ENCODE measurements at regions not wholly inside any gene's neighbourhood (a gene's known extent, or its start where the extent isn't known, plus 50 kb on each side); places are given as distances from the start of the nearest gene placed in this dataset.

GRCh38 chr7:63008366-63008765 is 990.3 kb upstream of the ZNF722 start:
- no CpG with 5 or more reads among the region's 2 CpGs for WGBS

GRCh38 chr7:63009771-63010170 is 988.9 kb upstream of the ZNF722 start:
- no peak overlapping the region for H3K9ac ChIP-seq (ENCODE audit: low read length)
- no peaks in the 10 kb centered on the region for H3K79me1 ChIP-seq (replicated peaks; ENCODE audit: low read length, poor library complexity, severe bottlenecking)
- no peak overlapping the region for H3K18ac ChIP-seq (ENCODE audit: low read depth in 1 of 2, low read length in 2 of 2)
- no peak for DNase-seq
- H2AK5ac ChIP-seq (ENCODE audit: low read length, severe bottlenecking) = no peak overlapping the region
- no peak overlapping the region for H2BK15ac ChIP-seq (ENCODE audit: low read depth, poor library complexity, severe bottlenecking)
- no peaks in the 10 kb centered on the region for H3K4me1 ChIP-seq (ENCODE audit: control insufficient read depth, insufficient read depth, low read depth, low read length)
- H3K14ac ChIP-seq (ENCODE audit: low read length in 2 of 2) = no peak overlapping the region
- H3K9me3 ChIP-seq (ENCODE audit: control insufficient read depth, low read length) = peaks cover 36% of the 10 kb centered on the region
- no peak overlapping the region for H4K91ac ChIP-seq (ENCODE audit: low read length)
- H3K36me3 ChIP-seq (ENCODE audit: control insufficient read depth in 1 of 2, insufficient read depth in 2 of 2, low read depth in 1 of 2, low read length in 2 of 2) = no peaks in the 10 kb centered on the region
- no peak overlapping the region for H2AFZ ChIP-seq (ENCODE audit: low read depth, low read length)
- H3K23ac ChIP-seq (ENCODE audit: low read length in 2 of 2) = no peak overlapping the region
- H2BK5ac ChIP-seq (ENCODE audit: low read depth, low read length, poor library complexity, severe bottlenecking) = no peak overlapping the region
- H3K27me3 ChIP-seq (ENCODE audit: control insufficient read depth in 1 of 2, insufficient read depth in 1 of 2, low read length in 2 of 2) = no peaks in the 10 kb centered on the region
- H2BK12ac ChIP-seq (ENCODE audit: low read length in 2 of 2) = no peak overlapping the region
- WGBS = 77% methylated on average over 7 of the region's 7 CpGs
- H3K4me3 ChIP-seq (ENCODE audit: insufficient read depth in 1 of 2, low read depth in 1 of 2, low read length in 2 of 2) = no peak overlapping the region
- no peak overlapping the region for H4K8ac ChIP-seq (ENCODE audit: low read length)
- no peak overlapping the region for H3K4me2 ChIP-seq (ENCODE audit: low read length, poor library complexity, severe bottlenecking)
- H3K27ac ChIP-seq (ENCODE audit: low read length, poor library complexity, severe bottlenecking) = no peak overlapping the region
- no peak overlapping the region for H3K4ac ChIP-seq (ENCODE audit: low read depth in 1 of 2, low read length in 2 of 2)
- H2BK120ac ChIP-seq (ENCODE audit: low read depth, low read length) = no peak overlapping the region

More at GRCh38 chr7:63008366-63008765, 990.3 kb upstream of the ZNF722 start:
- H3K4me2 ChIP-seq (ENCODE audit: low read length, poor library complexity, severe bottlenecking) = no peak overlapping the region
- no peaks in the 10 kb centered on the region for H3K27me3 ChIP-seq (ENCODE audit: control insufficient read depth in 1 of 2, insufficient read depth in 1 of 2, low read length in 2 of 2)
- H3K9me3 ChIP-seq (ENCODE audit: control insufficient read depth, low read length) = peaks cover 42% of the 10 kb centered on the region
- no peak overlapping the region for H3K4me3 ChIP-seq (ENCODE audit: insufficient read depth in 1 of 2, low read depth in 1 of 2, low read length in 2 of 2)
- H2BK5ac ChIP-seq (ENCODE audit: low read depth, low read length, poor library complexity, severe bottlenecking) = no peak overlapping the region
- no peak overlapping the region for H2BK120ac ChIP-seq (ENCODE audit: low read depth, low read length)
- H4K91ac ChIP-seq (ENCODE audit: low read length) = no peak overlapping the region
- H2BK12ac ChIP-seq (ENCODE audit: low read length in 2 of 2) = no peak overlapping the region
- H3K79me1 ChIP-seq (replicated peaks; ENCODE audit: low read length, poor library complexity, severe bottlenecking) = no peaks in the 10 kb centered on the region
- no peak overlapping the region for H2AFZ ChIP-seq (ENCODE audit: low read depth, low read length)
- H3K23ac ChIP-seq (ENCODE audit: low read length in 2 of 2) = no peak overlapping the region
- DNase-seq = no peak
- no peak overlapping the region for H3K18ac ChIP-seq (ENCODE audit: low read depth in 1 of 2, low read length in 2 of 2)
- H2BK15ac ChIP-seq (ENCODE audit: low read depth, poor library complexity, severe bottlenecking) = no peak overlapping the region
- H4K8ac ChIP-seq (ENCODE audit: low read length) = no peak overlapping the region
- no peak overlapping the region for H3K14ac ChIP-seq (ENCODE audit: low read length in 2 of 2)
- no peak overlapping the region for H3K4ac ChIP-seq (ENCODE audit: low read depth in 1 of 2, low read length in 2 of 2)
- H3K9ac ChIP-seq (ENCODE audit: low read length) = no peak overlapping the region
- no peaks in the 10 kb centered on the region for H3K4me1 ChIP-seq (ENCODE audit: control insufficient read depth, insufficient read depth, low read depth, low read length)
- no peaks in the 10 kb centered on the region for H3K36me3 ChIP-seq (ENCODE audit: control insufficient read depth in 1 of 2, insufficient read depth in 2 of 2, low read depth in 1 of 2, low read length in 2 of 2)
- H3K27ac ChIP-seq (ENCODE audit: low read length, poor library complexity, severe bottlenecking) = no peak overlapping the region
- H2AK5ac ChIP-seq (ENCODE audit: low read length, severe bottlenecking) = no peak overlapping the region

DNA sequence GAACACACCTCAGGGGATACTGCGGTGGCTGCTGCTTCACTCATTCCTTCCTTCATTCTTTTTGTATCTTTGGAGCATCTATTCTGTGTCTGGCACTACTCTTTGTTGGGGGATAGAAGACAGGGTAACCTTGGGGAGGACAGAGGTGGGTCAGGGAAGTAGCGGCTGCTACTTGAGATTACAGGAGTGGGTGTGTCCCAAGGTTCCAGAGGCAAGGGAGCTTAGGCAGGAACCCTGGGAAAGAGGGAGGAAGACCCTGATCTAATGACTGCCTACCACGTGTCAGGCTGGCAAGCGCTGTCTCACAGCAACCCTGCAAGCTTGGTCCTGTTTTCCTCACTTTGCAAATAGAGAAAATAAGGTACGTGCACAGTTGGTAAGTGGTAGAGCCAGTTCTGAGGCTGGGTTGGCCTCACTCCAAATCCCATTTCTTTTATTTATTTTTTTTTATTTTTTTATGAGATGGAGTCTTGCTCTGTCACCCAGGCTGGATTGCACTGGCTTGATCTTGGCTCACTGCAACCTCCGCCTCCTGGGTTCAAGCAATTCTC is 985.9 kb upstream of the ZNF722 start:
- H2BK12ac ChIP-seq (ENCODE audit: low read length in 2 of 2) = no peak overlapping the region
- no peak overlapping the region for H2BK5ac ChIP-seq (ENCODE audit: low read depth, low read length, poor library complexity, severe bottlenecking)
- H3K4ac ChIP-seq (ENCODE audit: low read depth in 1 of 2, low read length in 2 of 2) = no peak overlapping the region
- H2AK5ac ChIP-seq (ENCODE audit: low read length, severe bottlenecking) = no peak overlapping the region
- no peak overlapping the region for H3K14ac ChIP-seq (ENCODE audit: low read length in 2 of 2)
- no peak overlapping the region for H3K27ac ChIP-seq (ENCODE audit: low read length, poor library complexity, severe bottlenecking)
- no peak overlapping the region for H3K9ac ChIP-seq (ENCODE audit: low read length)
- DNase-seq = no peak
- no peak overlapping the region for H4K8ac ChIP-seq (ENCODE audit: low read length)
- no peak overlapping the region for H2AFZ ChIP-seq (ENCODE audit: low read depth, low read length)
- H3K36me3 ChIP-seq (ENCODE audit: control insufficient read depth in 1 of 2, insufficient read depth in 2 of 2, low read depth in 1 of 2, low read length in 2 of 2) = no peaks in the 10 kb centered on the region
- H2BK15ac ChIP-seq (ENCODE audit: low read depth, poor library complexity, severe bottlenecking) = no peak overlapping the region
- no peak overlapping the region for H2BK120ac ChIP-seq (ENCODE audit: low read depth, low read length)
- H3K4me1 ChIP-seq (ENCODE audit: control insufficient read depth, insufficient read depth, low read depth, low read length) = no peaks in the 10 kb centered on the region
- WGBS = 62% methylated on average over 5 of the region's 6 CpGs
- H4K91ac ChIP-seq (ENCODE audit: low read length) = no peak overlapping the region
- no peak overlapping the region for H3K4me3 ChIP-seq (ENCODE audit: insufficient read depth in 1 of 2, low read depth in 1 of 2, low read length in 2 of 2)
- H3K79me1 ChIP-seq (replicated peaks; ENCODE audit: low read length, poor library complexity, severe bottlenecking) = no peaks in the 10 kb centered on the region
- H3K18ac ChIP-seq (ENCODE audit: low read depth in 1 of 2, low read length in 2 of 2) = no peak overlapping the region
- peaks cover 27% of the 10 kb centered on the region for H3K9me3 ChIP-seq (ENCODE audit: control insufficient read depth, low read length)
- no peak overlapping the region for H3K4me2 ChIP-seq (ENCODE audit: low read length, poor library complexity, severe bottlenecking)
- no peaks in the 10 kb centered on the region for H3K27me3 ChIP-seq (ENCODE audit: control insufficient read depth in 1 of 2, insufficient read depth in 1 of 2, low read length in 2 of 2)
- H3K23ac ChIP-seq (ENCODE audit: low read length in 2 of 2) = no peak overlapping the region

- Histone ChIP-seq H2BK12ac (ENCODE audit: low read length in 2 of 2) (no peak overlapping the region), H2AK5ac (ENCODE audit: low read length, severe bottlenecking) (no peak overlapping the region), H3K36me3 (ENCODE audit: control insufficient read depth in 1 of 2, insufficient read depth in 2 of 2, low read depth in 1 of 2, low read length in 2 of 2) (no peaks in the 10 kb centered on the region), H2BK120ac (ENCODE audit: low read depth, low read length) (no peak overlapping the region), H3K9ac (ENCODE audit: low read length) (no peak overlapping the region), H3K79me1 (replicated peaks; ENCODE audit: low read length, poor library complexity, severe bottlenecking) (no peaks in the 10 kb centered on the region), H3K14ac (ENCODE audit: low read length in 2 of 2) (no peak overlapping the region), H3K4me2 (ENCODE audit: low read length, poor library complexity, severe bottlenecking) (no peak overlapping the region), H3K27ac (ENCODE audit: low read length, poor library complexity, severe bottlenecking) (no peak overlapping the region), H2BK5ac (ENCODE audit: low read depth, low read length, poor library complexity, severe bottlenecking) (no peak overlapping the region), H4K91ac (ENCODE audit: low read length) (no peak overlapping the region), H3K23ac (ENCODE audit: low read length in 2 of 2) (no peak overlapping the region), H3K4me1 (ENCODE audit: control insufficient read depth, insufficient read depth, low read depth, low read length) (no peaks in the 10 kb centered on the region), H3K9me3 (ENCODE audit: control insufficient read depth, low read length) (peaks cover 35% of the 10 kb centered on the region), H2BK15ac (ENCODE audit: low read depth, poor library complexity, severe bottlenecking) (no peak overlapping the region), H4K8ac (ENCODE audit: low read length) (no peak overlapping the region), H3K27me3 (ENCODE audit: control insufficient read depth in 1 of 2, insufficient read depth in 1 of 2, low read length in 2 of 2) (no peaks in the 10 kb centered on the region), H3K18ac (ENCODE audit: low read depth in 1 of 2, low read length in 2 of 2) (no peak overlapping the region), H2AFZ (ENCODE audit: low read depth, low read length) (no peak overlapping the region), H3K4me3 (ENCODE audit: insufficient read depth in 1 of 2, low read depth in 1 of 2, low read length in 2 of 2) (no peak overlapping the region), H3K4ac (ENCODE audit: low read depth in 1 of 2, low read length in 2 of 2) (no peak overlapping the region)
- WGBS = 64% methylated on average over 8 of the region's 8 CpGs
- no peak for DNase-seq
These were observed 983.9 kb upstream of the ZNF722 start for GRCh38 chr7:63014792-63015191.

Measured in mesenchymal stem cell (in vitro differentiated cells and primary cell).